A549 (cell line): ENCODE measurements at regions not wholly inside any gene's neighbourhood (a gene's known extent, or its start where the extent isn't known, plus 50 kb on each side); places are given as distances from the start of the nearest gene placed in this dataset.

Experiments used
- ATAC-seq, 2 experiments: fragments of 200-7000 bp in 1 of 2; fragments of >200 bp in 1 of 2; cut with Nextera tagmentation in 1 of 2; cut with Tn5 transposase in 1 of 2; 3 replicates each; pipeline versions ENCODE4 v1.8.0 to v1.9.1; 2018 to 2020; ENCODE audit warnings: mild to moderate bottlenecking in 1 of 2, moderate library complexity in 1 of 2
- CTCF ChIA-PET: fragments of 300-600 bp; sonication (Branson Sonifier 250); formaldehyde crosslinking; extraction: SDS; loops from one replicate; lab custom pipeline; 2021; ENCODE audit warnings: antibody characterized with exemption, inconsistent platforms; lab: Yijun Ruan, JAX
- POLR2A ChIA-PET: fragments of 350-600 bp; formaldehyde crosslinking; extraction: SDS; loops from one replicate; lab custom pipeline; 2021; ENCODE audit warnings: antibody characterized with exemption, inconsistent platforms; lab: Yijun Ruan, JAX
- DNase-seq, 2 experiments: peaks; one replicate each; pipeline versions ENCODE4 v3.0.0 to v3.0.0-alpha.2; 2011 to 2016; ENCODE audit warnings: low read depth in 1 of 2, low spot score in 1 of 2
- FAIRE-seq: peaks from 2 replicates; lab custom pipeline; 2011; peaks lifted over from hg19 to GRCh38; lab: Jason Lieb, UNC
- H3K27ac ChIP-seq, 2 experiments: fragments of >200 bp; sonication (Bioruptor Twin); formaldehyde crosslinking; 3 replicates each; pipeline ENCODE4 v1.5.1; 2016 to 2017
- H3K4me1 ChIP-seq: fragments of >200 bp; sonication (Bioruptor Twin); formaldehyde crosslinking; 3 replicates; pipeline ENCODE4 v1.6.1; 2016
- H3K4me2 ChIP-seq: fragments of >200 bp; sonication (Bioruptor Twin); formaldehyde crosslinking; 3 replicates; pipeline ENCODE4 v1.6.1; 2016
- H3K4me3 ChIP-seq: fragments of >200 bp; sonication (Bioruptor Twin); formaldehyde crosslinking; 3 replicates; pipeline ENCODE4 v1.5.1; 2016
- H3K9me3 ChIP-seq: fragments of >200 bp; sonication (Bioruptor Twin); formaldehyde crosslinking; 3 replicates; pipeline ENCODE4 v1.6.1; 2016
- CHD2 ChIP-seq: fragments of 150-350 bp; IDR thresholded peaks from 2 replicates; pipeline ENCODE4 v1.6.1; 2014; ENCODE audit warnings: low read length; ENCODE audit not compliant: partially characterized antibody
- EHMT2 ChIP-seq: fragments of 200-600 bp; sonication (generic); IDR thresholded peaks from 2 replicates; pipeline ENCODE4 v1.6.1; 2016; ENCODE audit warnings: antibody characterized with exemption, low read depth, mild to moderate bottlenecking, moderate library complexity
- FOSB ChIP-seq: fragments of 250-450 bp; sonication (Bioruptor Pico); IDR thresholded peaks from 2 replicates; pipeline ENCODE4 v1.5.0; 2020; ENCODE audit warnings: mild to moderate bottlenecking, moderate library complexity
- GATA3 ChIP-seq: IDR thresholded peaks from 2 replicates; pipeline ENCODE4 v1.6.1; 2012; ENCODE audit warnings: borderline replicate concordance
- HDAC2 ChIP-seq: fragments of 200-600 bp; sonication (generic); IDR thresholded peaks from 2 replicates; pipeline ENCODE4 v1.6.1; 2016
- HOXB5 ChIP-seq: fragments of 250-450 bp; sonication (Bioruptor Pico); IDR thresholded peaks from 2 replicates; pipeline ENCODE4 v1.5.0; 2020; ENCODE audit warnings: mild to moderate bottlenecking, moderate library complexity
- JUNB ChIP-seq: fragments of >200 bp; sonication (Bioruptor Twin); formaldehyde crosslinking; IDR thresholded peaks from 2 replicates; pipeline ENCODE4 v1.6.1; 2016
- KDM1A ChIP-seq: fragments of 200-600 bp; sonication (generic); IDR thresholded peaks from 2 replicates; pipeline ENCODE4 v1.6.1; 2016; ENCODE audit warnings: low read depth, mild to moderate bottlenecking
- MAFK ChIP-seq: fragments of 450-650 bp; IDR thresholded peaks from 2 replicates; pipeline ENCODE4 v1.6.1; 2014; ENCODE audit not compliant: partially characterized antibody
- MAZ ChIP-seq: fragments of 150-350 bp; IDR thresholded peaks from 2 replicates; pipeline ENCODE4 v1.6.1; 2014; ENCODE audit warnings: antibody characterized with exemption, low read depth, low read length, borderline replicate concordance
- NR3C1 ChIP-seq: fragments of >200 bp; sonication (Bioruptor Twin); formaldehyde crosslinking; IDR thresholded peaks from 3 replicates; pipeline ENCODE4 v1.6.1; 2017
- POLR2A ChIP-seq: IDR thresholded peaks from 2 replicates; pipeline ENCODE4 v1.6.1; 2012; ENCODE audit warnings: mild to moderate bottlenecking, low read length
- RFX5 ChIP-seq: fragments of 450-650 bp; IDR thresholded peaks from 2 replicates; pipeline ENCODE4 v1.7.1; 2014; ENCODE audit warnings: antibody characterized with exemption, mild to moderate bottlenecking, moderate library complexity
- ZC3H11A ChIP-seq: fragments of 450-650 bp; IDR thresholded peaks from 2 replicates; pipeline ENCODE4 v1.6.1; 2014; ENCODE audit warnings: antibody characterized with exemption, mild to moderate bottlenecking
- ZNF302 ChIP-seq: fragments of 250-450 bp; sonication (Bioruptor Pico); IDR thresholded peaks from 2 replicates; pipeline ENCODE4 v1.9.0; 2021; ENCODE audit warnings: inconsistent platforms, mild to moderate bottlenecking, moderate library complexity
- ZSCAN20 ChIP-seq: fragments of 250-450 bp; sonication (Bioruptor Pico); IDR thresholded peaks from 2 replicates; pipeline ENCODE4 v1.8.0; 2022; ENCODE audit warnings: mild to moderate bottlenecking, moderate library complexity
- WGBS: methylation state at CpG from one replicate; pipeline ENCODE4 v1.1.6; 2017; ENCODE audit errors: missing lambda C conversion rate; 5-methylcytosine and 5-hydroxymethylcytosine counted together
- TF ChIP-seq, protein P1 (sequence below): IDR thresholded peaks from 2 replicates; pipeline ENCODE4 v1.6.1; 2012
- TF ChIP-seq, protein P2 (sequence below): fragments of 200-600 bp; sonication (generic); IDR thresholded peaks from 2 replicates; pipeline ENCODE4 v1.6.1; 2016; ENCODE audit warnings: antibody characterized with exemption, mild to moderate bottlenecking, moderate library complexity
- TF ChIP-seq, protein P3 (sequence below): fragments of 450-650 bp; IDR thresholded peaks from 2 replicates; pipeline ENCODE4 v1.6.1; 2014; ENCODE audit warnings: antibody characterized with exemption
- TF ChIP-seq, protein P4 (sequence below): IDR thresholded peaks from 2 replicates; pipeline ENCODE4 v1.6.1; 2012
- TF ChIP-seq, protein P5 (sequence below): fragments of >200 bp; sonication (Bioruptor Twin); formaldehyde crosslinking; IDR thresholded peaks from 3 replicates; pipeline ENCODE4 v1.6.1; 2016
- TF ChIP-seq, protein P6 (sequence below): fragments of >200 bp; sonication (Bioruptor Twin); formaldehyde crosslinking; IDR thresholded peaks from 2 replicates; pipeline ENCODE4 v1.6.1; 2016

DNA sequence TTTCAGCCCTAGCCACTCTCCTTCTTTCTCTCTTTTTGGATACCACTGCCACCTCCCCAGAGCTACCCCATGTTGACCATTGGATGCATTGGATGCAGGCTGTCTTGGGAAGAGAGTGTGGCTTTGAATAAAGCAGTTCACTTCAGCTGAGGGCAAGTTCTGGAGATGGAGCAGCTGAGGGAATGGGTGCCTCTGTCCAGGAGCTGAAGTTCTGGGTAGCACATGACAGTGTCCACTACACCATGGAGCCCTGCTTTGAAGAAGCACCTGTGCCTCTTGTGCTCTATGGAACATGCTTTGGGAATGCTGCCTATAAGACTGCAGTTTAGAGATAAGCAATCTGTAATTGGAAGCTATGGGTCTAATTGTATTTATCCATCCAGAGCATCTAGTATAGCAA lies 1028.7 kb downstream of the TYW1 start:
- TF ChIP-seq RFX5 (no peak), ZSCAN20 (no peak)
- TF ChIP-seq, protein P1, sequence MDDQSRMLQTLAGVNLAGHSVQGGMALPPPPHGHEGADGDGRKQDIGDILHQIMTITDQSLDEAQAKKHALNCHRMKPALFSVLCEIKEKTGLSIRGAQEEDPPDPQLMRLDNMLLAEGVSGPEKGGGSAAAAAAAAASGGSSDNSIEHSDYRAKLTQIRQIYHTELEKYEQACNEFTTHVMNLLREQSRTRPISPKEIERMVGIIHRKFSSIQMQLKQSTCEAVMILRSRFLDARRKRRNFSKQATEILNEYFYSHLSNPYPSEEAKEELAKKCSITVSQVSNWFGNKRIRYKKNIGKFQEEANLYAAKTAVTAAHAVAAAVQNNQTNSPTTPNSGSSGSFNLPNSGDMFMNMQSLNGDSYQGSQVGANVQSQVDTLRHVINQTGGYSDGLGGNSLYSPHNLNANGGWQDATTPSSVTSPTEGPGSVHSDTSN: no peak
- TF ChIP-seq, protein P2, sequence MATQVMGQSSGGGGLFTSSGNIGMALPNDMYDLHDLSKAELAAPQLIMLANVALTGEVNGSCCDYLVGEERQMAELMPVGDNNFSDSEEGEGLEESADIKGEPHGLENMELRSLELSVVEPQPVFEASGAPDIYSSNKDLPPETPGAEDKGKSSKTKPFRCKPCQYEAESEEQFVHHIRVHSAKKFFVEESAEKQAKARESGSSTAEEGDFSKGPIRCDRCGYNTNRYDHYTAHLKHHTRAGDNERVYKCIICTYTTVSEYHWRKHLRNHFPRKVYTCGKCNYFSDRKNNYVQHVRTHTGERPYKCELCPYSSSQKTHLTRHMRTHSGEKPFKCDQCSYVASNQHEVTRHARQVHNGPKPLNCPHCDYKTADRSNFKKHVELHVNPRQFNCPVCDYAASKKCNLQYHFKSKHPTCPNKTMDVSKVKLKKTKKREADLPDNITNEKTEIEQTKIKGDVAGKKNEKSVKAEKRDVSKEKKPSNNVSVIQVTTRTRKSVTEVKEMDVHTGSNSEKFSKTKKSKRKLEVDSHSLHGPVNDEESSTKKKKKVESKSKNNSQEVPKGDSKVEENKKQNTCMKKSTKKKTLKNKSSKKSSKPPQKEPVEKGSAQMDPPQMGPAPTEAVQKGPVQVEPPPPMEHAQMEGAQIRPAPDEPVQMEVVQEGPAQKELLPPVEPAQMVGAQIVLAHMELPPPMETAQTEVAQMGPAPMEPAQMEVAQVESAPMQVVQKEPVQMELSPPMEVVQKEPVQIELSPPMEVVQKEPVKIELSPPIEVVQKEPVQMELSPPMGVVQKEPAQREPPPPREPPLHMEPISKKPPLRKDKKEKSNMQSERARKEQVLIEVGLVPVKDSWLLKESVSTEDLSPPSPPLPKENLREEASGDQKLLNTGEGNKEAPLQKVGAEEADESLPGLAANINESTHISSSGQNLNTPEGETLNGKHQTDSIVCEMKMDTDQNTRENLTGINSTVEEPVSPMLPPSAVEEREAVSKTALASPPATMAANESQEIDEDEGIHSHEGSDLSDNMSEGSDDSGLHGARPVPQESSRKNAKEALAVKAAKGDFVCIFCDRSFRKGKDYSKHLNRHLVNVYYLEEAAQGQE: peak; percentile 75
- CTCF ChIA-PET: no interaction called here
- Histone ChIP-seq H3K27ac (no peak overlapping the region), H3K4me3 (no peak overlapping the region), H3K9me3 (peaks cover 20% of the 10 kb centered on the region), H3K4me1 (no peaks in the 10 kb centered on the region), H3K4me2 (no peak overlapping the region)
- POLR2A ChIA-PET: no interaction called here
- no peak for FAIRE-seq
- DNase-seq: no peak
- ATAC-seq: no peak

DNA sequence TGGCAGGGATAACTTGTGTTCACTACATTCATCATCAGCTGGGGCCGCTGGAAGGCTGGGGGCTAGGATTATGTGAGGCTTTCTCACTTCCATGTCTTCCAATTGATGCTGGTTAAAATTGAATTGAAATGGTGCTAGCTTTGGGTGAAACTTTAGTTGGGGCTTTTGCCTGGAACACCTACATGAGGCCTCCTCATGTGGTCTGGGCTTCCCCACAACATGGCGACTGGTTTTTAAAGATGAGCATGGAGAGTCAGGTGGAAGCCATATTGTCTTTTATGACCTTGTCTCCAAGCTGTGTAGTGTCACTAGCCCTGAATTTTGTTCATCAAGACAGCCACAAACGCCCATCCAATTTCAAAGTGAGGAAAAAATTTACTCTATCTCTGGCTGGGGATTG lies 1033.9 kb downstream of the TYW1 start:
- DNase-seq: peak in 1 of 2 experiments; percentile 19
- Histone ChIP-seq H3K4me3 (no peak overlapping the region), H3K4me2 (no peak overlapping the region), H3K27ac (no peak overlapping the region), H3K4me1 (no peaks in the 10 kb centered on the region), H3K9me3 (peaks cover 29% of the 10 kb centered on the region)
- ChIA-PET POLR2A (no interaction called here), CTCF (no interaction called here)
- WGBS: 6% methylated on average over 3 of the region's 3 CpGs
- ATAC-seq: no peak
- FAIRE-seq: no peak
- TF ChIP-seq MAZ (no peak), HDAC2 (no peak), CHD2 (no peak), POLR2A (no peak), MAFK (no peak), JUNB (no peak), NR3C1 (no peak), FOSB (CRISPR knock-in tag) (no peak), ZSCAN20 (no peak), ZC3H11A (no peak), GATA3 (no peak), EHMT2 (no peak), HOXB5 (CRISPR knock-in tag) (no peak), ZNF302 (CRISPR knock-in tag) (no peak), KDM1A (no peak)
- TF ChIP-seq, protein P3, sequence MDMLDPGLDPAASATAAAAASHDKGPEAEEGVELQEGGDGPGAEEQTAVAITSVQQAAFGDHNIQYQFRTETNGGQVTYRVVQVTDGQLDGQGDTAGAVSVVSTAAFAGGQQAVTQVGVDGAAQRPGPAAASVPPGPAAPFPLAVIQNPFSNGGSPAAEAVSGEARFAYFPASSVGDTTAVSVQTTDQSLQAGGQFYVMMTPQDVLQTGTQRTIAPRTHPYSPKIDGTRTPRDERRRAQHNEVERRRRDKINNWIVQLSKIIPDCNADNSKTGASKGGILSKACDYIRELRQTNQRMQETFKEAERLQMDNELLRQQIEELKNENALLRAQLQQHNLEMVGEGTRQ: no peak
- TF ChIP-seq, protein P4, sequence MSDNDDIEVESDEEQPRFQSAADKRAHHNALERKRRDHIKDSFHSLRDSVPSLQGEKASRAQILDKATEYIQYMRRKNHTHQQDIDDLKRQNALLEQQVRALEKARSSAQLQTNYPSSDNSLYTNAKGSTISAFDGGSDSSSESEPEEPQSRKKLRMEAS: no peak
- TF ChIP-seq, protein P5, sequence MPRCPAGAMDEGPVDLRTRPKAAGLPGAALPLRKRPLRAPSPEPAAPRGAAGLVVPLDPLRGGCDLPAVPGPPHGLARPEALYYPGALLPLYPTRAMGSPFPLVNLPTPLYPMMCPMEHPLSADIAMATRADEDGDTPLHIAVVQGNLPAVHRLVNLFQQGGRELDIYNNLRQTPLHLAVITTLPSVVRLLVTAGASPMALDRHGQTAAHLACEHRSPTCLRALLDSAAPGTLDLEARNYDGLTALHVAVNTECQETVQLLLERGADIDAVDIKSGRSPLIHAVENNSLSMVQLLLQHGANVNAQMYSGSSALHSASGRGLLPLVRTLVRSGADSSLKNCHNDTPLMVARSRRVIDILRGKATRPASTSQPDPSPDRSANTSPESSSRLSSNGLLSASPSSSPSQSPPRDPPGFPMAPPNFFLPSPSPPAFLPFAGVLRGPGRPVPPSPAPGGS: no peak
- TF ChIP-seq, protein P6, sequence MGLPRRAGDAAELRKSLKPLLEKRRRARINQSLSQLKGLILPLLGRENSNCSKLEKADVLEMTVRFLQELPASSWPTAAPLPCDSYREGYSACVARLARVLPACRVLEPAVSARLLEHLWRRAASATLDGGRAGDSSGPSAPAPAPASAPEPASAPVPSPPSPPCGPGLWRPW: no peak
